Activated CD4-positive, alpha-beta T cell treated with anti-CD3 and anti-CD28 coated beads for 4 hours (primary cell): ENCODE measurements at regions not wholly inside any gene's neighbourhood (a gene's known extent, or its start where the extent isn't known, plus 50 kb on each side); places are given as distances from the start of the nearest gene placed in this dataset.

Experiments used
- DNase-seq, 2 donors: peaks; one replicate each; pipeline ENCODE4 v3.0.0-alpha.2; 2020

- no peak for DNase-seq
Observed at GRCh38 chr10:131446171-131446570, 134.7 kb upstream of the TCERG1L start.

- no peak for DNase-seq
Observed at GRCh38 chr10:131448171-131448570, 136.7 kb upstream of the TCERG1L start.

GRCh38 chr10:131448883-131449282 is 137.4 kb upstream of the TCERG1L start:
- DNase-seq = no peak

GRCh38 chr10:131450216-131450765 is 138.8 kb upstream of the TCERG1L start:
- DNase-seq = no peak

GRCh38 chr10:131451407-131452015 is 140.0 kb upstream of the TCERG1L start:
- DNase-seq = no peak

GRCh38 chr10:131452926-131453720 is 141.6 kb upstream of the TCERG1L start:
- no peak for DNase-seq

GRCh38 chr10:131453721-131454634 is 142.5 kb upstream of the TCERG1L start:
- DNase-seq = peak; percentile 14 to 27

- DNase-seq = no peak
Observed at GRCh38 chr10:131456411-131456810, 144.9 kb upstream of the TCERG1L start.

GRCh38 chr10:131461093-131461492 is 149.6 kb upstream of the TCERG1L start:
- no peak for DNase-seq

GRCh38 chr10:131464789-131465188 is 153.3 kb upstream of the TCERG1L start:
- no peak for DNase-seq

- no peak for DNase-seq
Observed at GRCh38 chr10:131469551-131469950, 158.0 kb upstream of the TCERG1L start.

- DNase-seq = no peak
Observed at GRCh38 chr10:131473645-131474044, 162.1 kb upstream of the TCERG1L start.

- no peak for DNase-seq
Observed at GRCh38 chr10:131474416-131474815, 162.9 kb upstream of the TCERG1L start.

- DNase-seq = no peak
Observed at GRCh38 chr10:131475043-131475442, 163.5 kb upstream of the TCERG1L start.

- DNase-seq = no peak
Observed at GRCh38 chr10:131475803-131476202, 164.3 kb upstream of the TCERG1L start.

- DNase-seq = no peak
Observed at GRCh38 chr10:131477457-131478121, 166.1 kb upstream of the TCERG1L start.

- no peak for DNase-seq
Observed at GRCh38 chr10:131478377-131478989, 167.0 kb upstream of the TCERG1L start.

GRCh38 chr10:131480066-131480465 is 168.5 kb upstream of the TCERG1L start:
- no peak for DNase-seq

GRCh38 chr10:131480861-131481260 is 169.3 kb upstream of the TCERG1L start:
- DNase-seq = no peak

GRCh38 chr10:131485732-131486131 is 174.2 kb upstream of the TCERG1L start:
- no peak for DNase-seq

GRCh38 chr10:131487822-131488221 is 176.3 kb upstream of the TCERG1L start:
- DNase-seq = no peak

GRCh38 chr10:131490991-131491594 is 179.6 kb upstream of the TCERG1L start:
- no peak for DNase-seq
